IgD-negative memory B cell (primary cell): ENCODE measurements at regions not wholly inside any gene's neighbourhood (a gene's known extent, or its start where the extent isn't known, plus 50 kb on each side); places are given as distances from the start of the nearest gene placed in this dataset.
A peak's percentile ranks its signal among the peaks of the same experiment; 100 is the strongest.
"Not testable (repeated sequence)": the region's sequence is repeated elsewhere in the genome, so short reads cannot be mapped to it uniquely, and the experiment has no call there.

Source experiments
- H3K27ac Mint-ChIP-seq, 3 donors: one replicate each; pipeline ENCODE4 v1.8.0; 2020 to 2022; ENCODE audit warnings: mild to moderate bottlenecking in 3 of 3, mixed read lengths in 3 of 3, moderate library complexity in 1 of 3
- H3K27me3 Mint-ChIP-seq: one replicate; pipeline ENCODE4 v1.8.0; 2021; ENCODE audit warnings: mixed read lengths
- H3K36me3 Mint-ChIP-seq: one replicate; pipeline ENCODE4 v1.8.0; 2020; ENCODE audit warnings: mild to moderate bottlenecking, mixed read lengths
- H3K4me1 Mint-ChIP-seq, 3 donors: one replicate each; pipeline ENCODE4 v1.8.0; 2020 to 2022; ENCODE audit warnings: mixed read lengths in 3 of 3, mild to moderate bottlenecking in 1 of 3
- H3K4me3 Mint-ChIP-seq, 4 donors: one replicate each; pipeline ENCODE4 v1.8.0; 2020 to 2022; ENCODE audit warnings: mild to moderate bottlenecking in 4 of 4, mixed read lengths in 4 of 4, moderate library complexity in 3 of 4
- H3K9me3 Mint-ChIP-seq, 3 donors: one replicate each; pipeline ENCODE4 v1.8.0; 2020 to 2021; ENCODE audit warnings: mixed read lengths in 3 of 3, mild to moderate bottlenecking in 1 of 3

DNA sequence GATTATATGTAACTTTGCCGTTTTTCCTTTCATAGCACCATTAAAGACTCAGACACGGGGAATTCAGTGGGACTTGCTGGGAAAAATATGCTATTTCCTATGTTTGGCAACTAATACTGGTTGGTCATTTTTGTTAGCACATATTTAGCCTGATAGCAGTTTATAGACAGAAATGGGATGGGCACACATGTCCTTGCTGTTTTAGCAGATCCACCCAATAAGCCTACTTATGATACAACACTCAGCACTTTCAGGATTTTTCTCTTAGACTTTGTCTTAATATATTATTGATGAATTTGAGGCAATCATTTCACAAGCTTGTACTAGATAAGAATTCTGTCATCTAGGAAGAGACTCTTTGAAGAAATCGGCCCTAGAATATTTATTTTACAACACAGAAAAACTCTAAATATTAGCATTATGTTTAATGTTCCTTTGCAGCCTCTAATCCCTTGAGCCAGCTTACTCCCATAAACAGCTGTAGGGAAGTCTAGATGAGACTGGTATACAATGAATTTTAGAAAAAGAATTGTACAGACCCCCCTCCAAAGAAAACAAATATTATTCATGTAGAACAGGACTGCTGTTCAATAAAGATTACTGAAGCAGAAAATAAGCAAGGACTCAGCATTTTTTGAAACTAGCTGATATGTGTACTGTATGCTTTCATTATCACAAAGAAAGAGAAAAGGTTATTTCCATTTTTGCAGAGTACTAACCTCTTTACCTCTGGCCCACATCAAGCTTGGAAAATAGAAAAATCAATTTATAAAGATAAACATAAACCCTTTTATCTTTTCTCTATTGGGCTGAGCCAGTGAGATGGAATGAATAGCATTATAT, 656.8 kb upstream of the SGO1 start:
- H3K36me3 Mint-ChIP-seq = no peaks in the 10 kb centered on the region
- no peaks in the 10 kb centered on the region for H3K4me1 Mint-ChIP-seq
- no peaks in the 10 kb centered on the region for H3K9me3 Mint-ChIP-seq
- H3K4me3 Mint-ChIP-seq = no peak overlapping the region
- no peak overlapping the region for H3K27ac Mint-ChIP-seq
- H3K27me3 Mint-ChIP-seq = no peaks in the 10 kb centered on the region

DNA sequence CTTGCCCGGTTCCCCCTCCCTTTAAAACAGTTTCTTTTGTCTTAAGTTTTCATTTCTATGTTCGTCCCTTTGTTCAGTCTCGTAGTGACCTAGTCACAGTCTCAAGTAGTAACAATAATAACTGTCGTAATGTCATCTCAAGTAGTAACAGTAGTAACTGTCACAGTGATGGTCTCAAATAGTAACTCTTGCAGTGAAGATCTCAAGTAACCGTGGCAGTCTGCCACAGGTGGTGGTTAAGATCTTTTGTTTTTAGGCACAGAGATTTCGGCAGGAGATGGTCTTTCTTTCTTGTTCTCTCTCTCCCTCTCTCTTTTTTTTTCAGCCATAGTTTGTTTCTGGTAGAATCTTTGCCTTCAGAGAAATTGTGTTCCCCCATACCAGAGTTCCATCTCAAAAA, 656.0 kb upstream of the SGO1 start:
- H3K4me3 Mint-ChIP-seq = no peak overlapping the region
- H3K27me3 Mint-ChIP-seq = no peaks in the 10 kb centered on the region
- H3K4me1 Mint-ChIP-seq = no peaks in the 10 kb centered on the region
- no peaks in the 10 kb centered on the region for H3K36me3 Mint-ChIP-seq
- H3K9me3 Mint-ChIP-seq = no peaks in the 10 kb centered on the region
- no peak overlapping the region for H3K27ac Mint-ChIP-seq

- no peak overlapping the region for H3K27ac Mint-ChIP-seq
- H3K9me3 Mint-ChIP-seq = peaks cover 0 to 5% (median 1%) of the 10 kb centered on the region in 3 donors
- no peak overlapping the region for H3K4me3 Mint-ChIP-seq
- H3K27me3 Mint-ChIP-seq = no peaks in the 10 kb centered on the region
- no peaks in the 10 kb centered on the region for H3K4me1 Mint-ChIP-seq
- peaks cover 1% of the 10 kb centered on the region for H3K36me3 Mint-ChIP-seq
Measured at GRCh38 chr3:20837676-20838302, 651.8 kb upstream of the SGO1 start.

DNA sequence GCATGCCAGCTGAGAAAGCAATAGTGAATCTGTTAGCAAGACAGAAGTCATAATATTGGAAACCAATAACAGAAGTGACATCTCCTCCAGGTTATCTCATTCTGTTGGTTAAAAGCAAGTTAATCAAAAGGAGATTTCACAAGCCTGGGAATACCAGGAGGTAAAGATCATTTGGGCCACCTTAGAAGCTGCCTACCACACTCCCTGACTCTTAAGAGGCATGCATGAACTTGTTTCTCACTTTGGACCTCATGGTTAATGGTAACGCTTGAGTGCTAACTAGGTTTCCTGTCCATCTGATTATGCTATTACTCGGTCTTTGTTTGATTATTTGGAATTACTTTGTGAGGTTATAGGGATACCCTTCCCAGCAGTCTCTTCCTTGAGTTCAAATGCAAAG, 650.8 kb upstream of the SGO1 start:
- peaks cover 0 to 5% (median 1%) of the 10 kb centered on the region in 3 donors for H3K9me3 Mint-ChIP-seq
- H3K4me3 Mint-ChIP-seq = no peak overlapping the region
- no peak overlapping the region for H3K27ac Mint-ChIP-seq
- no peaks in the 10 kb centered on the region for H3K4me1 Mint-ChIP-seq
- peaks cover 1% of the 10 kb centered on the region for H3K36me3 Mint-ChIP-seq
- H3K27me3 Mint-ChIP-seq = no peaks in the 10 kb centered on the region

- Mint-ChIP-seq H3K27me3 (no peaks in the 10 kb centered on the region), H3K4me3 (no peak overlapping the region), H3K4me1 (no peaks in the 10 kb centered on the region), H3K27ac (no peak overlapping the region), H3K9me3 (peaks cover 0 to 9% (median 6%) of the 10 kb centered on the region in 3 donors), H3K36me3 (peaks cover 1% of the 10 kb centered on the region)
Measured at GRCh38 chr3:20832963-20833362, 647.0 kb upstream of the SGO1 start.

DNA sequence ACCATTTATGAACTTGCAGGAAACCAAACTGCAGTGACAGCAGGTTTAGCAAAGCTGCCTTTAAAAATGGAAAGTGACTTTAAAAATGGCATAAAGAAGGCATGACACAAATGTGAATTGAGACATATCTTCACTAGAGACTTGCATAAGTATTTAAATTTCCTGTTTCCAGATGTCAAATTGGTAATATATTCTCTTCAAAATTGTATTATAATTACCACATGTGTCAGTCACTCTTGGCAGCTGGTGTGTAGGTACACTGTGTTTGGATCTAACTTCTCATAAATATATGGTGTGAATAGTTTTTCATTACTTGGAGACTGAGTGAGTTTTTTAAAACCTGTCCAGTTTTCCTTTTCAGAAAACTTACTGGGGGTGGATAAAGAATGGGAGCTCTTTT, 636.2 kb upstream of the SGO1 start:
- Mint-ChIP-seq H3K27me3 (no peaks in the 10 kb centered on the region), H3K9me3 (peaks cover 0 to 8% (median 5%) of the 10 kb centered on the region in 3 donors), H3K27ac (no peak overlapping the region), H3K4me1 (no peaks in the 10 kb centered on the region), H3K36me3 (peaks cover 1% of the 10 kb centered on the region), H3K4me3 (no peak overlapping the region)

GRCh38 chr3:20820872-20821271, 634.9 kb upstream of the SGO1 start:
- H3K9me3 Mint-ChIP-seq, H3K4me3 Mint-ChIP-seq, H3K4me1 Mint-ChIP-seq, H3K27me3 Mint-ChIP-seq, H3K27ac Mint-ChIP-seq, H3K36me3 Mint-ChIP-seq: not testable (repeated sequence)

GRCh38 chr3:20811631-20812030, 625.6 kb upstream of the SGO1 start:
- no peaks in the 10 kb centered on the region for H3K27me3 Mint-ChIP-seq

DNA sequence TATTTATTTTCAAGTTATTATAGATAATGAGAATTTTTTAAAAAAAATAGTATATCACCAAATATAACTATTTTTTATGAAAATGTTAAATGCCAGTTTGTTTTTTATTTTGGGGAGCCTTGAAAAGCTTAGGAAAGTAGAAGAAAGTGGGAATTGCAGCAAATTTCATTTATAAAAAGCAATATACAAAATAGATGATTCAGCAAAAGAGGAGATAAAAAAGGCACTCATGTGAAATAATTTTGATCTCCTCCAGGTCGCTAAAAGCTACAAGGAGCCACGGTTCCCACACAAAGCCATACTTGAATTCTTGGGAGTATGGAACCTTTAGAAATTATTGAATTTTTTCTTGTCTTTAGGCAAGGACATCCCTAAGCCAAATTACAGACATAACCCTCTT, 625.0 kb upstream of the SGO1 start:
- no peak overlapping the region for H3K27ac Mint-ChIP-seq
- H3K4me1 Mint-ChIP-seq = no peaks in the 10 kb centered on the region
- H3K36me3 Mint-ChIP-seq = no peaks in the 10 kb centered on the region
- no peaks in the 10 kb centered on the region for H3K27me3 Mint-ChIP-seq
- peaks cover 2 to 5% (median 2%) of the 10 kb centered on the region in 3 donors for H3K9me3 Mint-ChIP-seq
- H3K4me3 Mint-ChIP-seq = no peak overlapping the region

More at GRCh38 chr3:20811631-20812030, 625.6 kb upstream of the SGO1 start:
- Mint-ChIP-seq H3K4me3 (no peak overlapping the region), H3K36me3 (no peaks in the 10 kb centered on the region), H3K9me3 (peaks cover 2 to 5% (median 2%) of the 10 kb centered on the region in 3 donors), H3K4me1 (no peaks in the 10 kb centered on the region), H3K27ac (no peak overlapping the region)

DNA sequence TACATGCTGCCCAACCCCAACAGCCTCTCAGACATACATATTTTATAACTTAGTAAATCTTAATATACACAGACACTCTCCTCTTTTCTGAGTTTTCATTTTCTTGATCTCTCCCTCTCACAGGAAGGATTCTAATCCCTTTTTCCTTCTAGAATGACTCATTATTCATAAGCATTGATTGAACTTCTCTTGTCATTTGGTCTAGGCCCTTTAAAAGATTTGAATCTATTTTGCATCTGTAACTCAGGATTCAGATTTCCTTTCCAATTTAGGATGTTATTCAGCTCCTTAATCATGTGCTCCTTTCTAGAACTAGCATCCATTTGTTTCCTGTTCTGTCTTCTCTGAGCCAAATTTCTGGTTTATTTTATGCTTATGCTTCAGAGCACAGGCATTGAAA, 624.5 kb upstream of the SGO1 start:
- no peaks in the 10 kb centered on the region for H3K36me3 Mint-ChIP-seq
- H3K27ac Mint-ChIP-seq = no peak overlapping the region
- no peak overlapping the region for H3K4me3 Mint-ChIP-seq
- H3K9me3 Mint-ChIP-seq = peaks cover 2 to 5% (median 2%) of the 10 kb centered on the region in 3 donors
- H3K27me3 Mint-ChIP-seq = no peaks in the 10 kb centered on the region
- no peaks in the 10 kb centered on the region for H3K4me1 Mint-ChIP-seq

- H3K9me3 Mint-ChIP-seq = peaks cover 2 to 5% (median 2%) of the 10 kb centered on the region in 3 donors
- H3K4me3 Mint-ChIP-seq = no peak overlapping the region
- no peak overlapping the region for H3K27ac Mint-ChIP-seq
- no peaks in the 10 kb centered on the region for H3K36me3 Mint-ChIP-seq
- H3K4me1 Mint-ChIP-seq = no peaks in the 10 kb centered on the region
- H3K27me3 Mint-ChIP-seq = no peaks in the 10 kb centered on the region
Measured at GRCh38 chr3:20809356-20809755, 623.4 kb upstream of the SGO1 start.

DNA sequence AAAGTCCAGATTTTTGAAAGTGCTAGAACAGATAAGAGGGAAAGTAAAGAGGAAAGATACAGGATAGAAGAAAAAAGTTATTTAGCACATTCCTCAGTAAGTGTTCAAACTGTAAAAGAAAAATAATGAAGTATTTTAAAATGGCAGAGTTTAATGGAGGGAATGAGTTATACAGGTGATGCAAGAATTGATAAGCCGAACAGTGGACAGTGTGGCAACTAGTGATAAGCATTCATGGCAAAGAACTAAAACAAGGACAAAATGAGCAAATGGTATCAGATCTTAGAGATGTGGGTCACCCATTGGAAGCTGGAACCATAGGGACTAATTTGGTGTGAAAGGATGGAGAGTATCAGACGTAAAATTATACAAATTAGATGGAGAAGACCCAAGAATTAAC, 622.9 kb upstream of the SGO1 start:
- Mint-ChIP-seq H3K27ac (no peak overlapping the region), H3K36me3 (no peaks in the 10 kb centered on the region), H3K9me3 (peaks cover 2 to 5% (median 2%) of the 10 kb centered on the region in 3 donors), H3K27me3 (no peaks in the 10 kb centered on the region), H3K4me3 (no peak overlapping the region), H3K4me1 (no peaks in the 10 kb centered on the region)

GRCh38 chr3:20798666-20799065, 612.7 kb upstream of the SGO1 start:
- Mint-ChIP-seq H3K27ac (no peak overlapping the region), H3K36me3 (no peaks in the 10 kb centered on the region), H3K4me1 (no peaks in the 10 kb centered on the region), H3K4me3 (no peak overlapping the region), H3K27me3 (no peaks in the 10 kb centered on the region), H3K9me3 (peaks cover 1 to 23% (median 5%) of the 10 kb centered on the region in 3 donors)

DNA sequence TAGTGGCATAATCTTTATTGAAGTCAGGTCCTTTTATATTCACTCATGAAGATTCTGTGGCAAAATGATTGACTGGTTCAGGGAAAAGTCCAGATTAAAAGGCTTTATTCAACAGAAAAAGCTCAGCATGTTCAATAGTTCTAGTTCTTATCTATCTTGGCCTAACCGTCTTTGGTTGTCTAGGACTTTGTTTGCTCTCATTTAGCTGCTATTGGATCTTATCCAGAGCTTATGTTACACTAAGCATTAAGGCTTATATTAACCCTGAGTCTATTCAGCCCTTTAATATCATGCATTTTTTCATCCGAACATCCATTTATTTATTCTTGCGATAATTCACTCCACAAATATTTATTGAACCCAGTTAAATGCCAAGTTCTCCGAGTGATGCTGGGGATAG, 601.0 kb upstream of the SGO1 start:
- no peak overlapping the region for H3K4me3 Mint-ChIP-seq
- H3K36me3 Mint-ChIP-seq = no peaks in the 10 kb centered on the region
- H3K9me3 Mint-ChIP-seq = peaks cover 6 to 33% (median 6%) of the 10 kb centered on the region in 3 donors
- no peaks in the 10 kb centered on the region for H3K27me3 Mint-ChIP-seq
- no peaks in the 10 kb centered on the region for H3K4me1 Mint-ChIP-seq
- H3K27ac Mint-ChIP-seq = no peak overlapping the region

- Mint-ChIP-seq H3K4me3 (peak overlapping the region in 1 of 4 donors; percentile 46), H3K4me1 (no peaks in the 10 kb centered on the region)
Measured at GRCh38 chr3:20776692-20777091, 590.7 kb upstream of the SGO1 start.

GRCh38 chr3:20776286-20776685, 590.3 kb upstream of the SGO1 start:
- no peaks in the 10 kb centered on the region for H3K36me3 Mint-ChIP-seq
- H3K4me3 Mint-ChIP-seq = peak overlapping the region in 1 of 4 donors; percentile 46
- no peaks in the 10 kb centered on the region for H3K4me1 Mint-ChIP-seq
- no peaks in the 10 kb centered on the region for H3K27me3 Mint-ChIP-seq
- no peak overlapping the region for H3K27ac Mint-ChIP-seq
- H3K9me3 Mint-ChIP-seq = peaks cover 0 to 12% (median 3%) of the 10 kb centered on the region in 3 donors

More at GRCh38 chr3:20776692-20777091, 590.7 kb upstream of the SGO1 start:
- H3K9me3 Mint-ChIP-seq = peaks cover 0 to 12% (median 3%) of the 10 kb centered on the region in 3 donors
- H3K27ac Mint-ChIP-seq = no peak overlapping the region
- no peaks in the 10 kb centered on the region for H3K27me3 Mint-ChIP-seq
- no peaks in the 10 kb centered on the region for H3K36me3 Mint-ChIP-seq
